ENCODE measurements at regions not wholly inside any gene's neighbourhood (a gene's known extent, or its start where the extent isn't known, plus 50 kb on each side); places are given as distances from the start of the nearest gene placed in this dataset.

DNA sequence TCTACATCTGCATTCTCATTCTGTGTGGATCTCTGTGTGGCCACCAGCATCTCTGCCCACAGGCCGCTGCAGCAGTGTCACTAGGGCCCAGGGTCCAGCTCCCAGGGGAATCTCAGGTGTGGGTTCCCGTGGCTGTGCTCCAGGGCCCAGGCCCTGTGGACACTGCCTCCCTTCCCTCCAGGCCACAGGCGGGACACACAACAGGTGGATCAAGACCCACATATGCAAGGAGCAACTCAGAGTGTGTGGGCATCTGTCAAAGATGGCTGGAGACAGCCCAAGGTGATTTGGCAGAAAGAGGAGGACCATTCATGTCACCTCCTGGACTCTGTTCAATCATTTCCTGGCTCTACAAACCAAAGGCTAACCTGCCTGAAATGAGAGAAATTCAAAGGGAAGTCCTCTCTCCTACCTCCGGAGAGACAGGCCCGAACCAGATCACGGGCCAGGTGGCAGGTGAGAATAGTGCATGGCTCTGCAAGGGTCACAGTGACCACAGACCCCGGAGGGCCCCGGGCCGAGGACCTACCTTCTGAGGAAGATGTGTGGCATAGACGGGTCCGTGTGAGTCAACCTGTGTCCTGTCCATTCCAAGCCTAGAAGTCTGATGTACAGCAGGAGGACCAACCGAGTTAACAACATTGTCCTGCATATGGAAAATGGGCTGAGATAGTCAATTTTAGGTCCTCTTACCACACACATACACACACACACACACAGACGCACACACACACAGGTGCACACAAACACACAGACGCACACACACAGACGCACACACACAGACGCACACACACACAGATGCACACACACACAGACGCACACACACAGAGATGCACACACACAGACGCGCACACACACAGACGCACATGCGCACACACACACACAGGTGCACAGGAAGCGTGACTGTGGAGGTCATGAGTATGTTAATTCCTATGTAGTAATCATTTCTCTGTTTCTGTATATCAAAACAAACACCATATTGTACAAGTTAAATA lies 1068.5 kb downstream of the BRD1 start:
- TF ChIP-seq CTCF (IDR thresholded peaks at IDR 0.05; ENCODE audit: low read length) (no peak), EZH2phosphoT487 (IDR thresholded peaks at IDR 0.05; ENCODE audit: low read length) (no peak)

Data from MM.1S (cell line).